ENCODE measurements at regions not wholly inside any gene's neighbourhood (a gene's known extent, or its start where the extent isn't known, plus 50 kb on each side); places are given as distances from the start of the nearest gene placed in this dataset.

GRCh38 chr7:106597014-106597413, 63.9 kb downstream of the CCDC71L start:
- Histone ChIP-seq H3K4me3 (ENCODE audit: low read depth, low read length, poor library complexity, severe bottlenecking) (no peak overlapping the region), H3K4me1 (ENCODE audit: insufficient read depth, low read length, poor library complexity, severe bottlenecking) (no peaks in the 10 kb centered on the region), H3K9me3 (ENCODE audit: low read depth, low read length, poor library complexity, severe bottlenecking) (no peaks in the 10 kb centered on the region), H3K27ac (ENCODE audit: low read depth, low read length, poor library complexity, severe bottlenecking) (no peak overlapping the region), H3K27me3 (replicated peaks; ENCODE audit: insufficient read depth, low read depth, low read length, poor library complexity) (no peaks in the 10 kb centered on the region), H3K36me3 (ENCODE audit: insufficient read depth, low read length, poor library complexity, severe bottlenecking) (no peaks in the 10 kb centered on the region)
- no peak for DNase-seq (ENCODE audit: low spot score)
- TF ChIP-seq CTCF (conservative IDR thresholded peaks at IDR 0.05; ENCODE audit: low read depth, low read length): no peak
- TF ChIP-seq EZH2 (IDR thresholded peaks at IDR 0.05; ENCODE audit: borderline replicate concordance, low read depth, low read length, poor library complexity, severe bottlenecking): no peak
- BruUV-seq (replicated peaks): no TSS peak
- ChIA-PET CTCF (no interaction called here), POLR2A (ENCODE audit: low non-redundant PET) (no interaction called here)
- intact Hi-C loops (cut with micrococcal nuclease; ENCODE audit: unreplicated experiment): no loop called here

- intact Hi-C loops (cut with micrococcal nuclease; ENCODE audit: unreplicated experiment): no loop called here
- no peaks in the 10 kb centered on the region for H3K9me3 ChIP-seq (ENCODE audit: low read depth, low read length, poor library complexity, severe bottlenecking)
- no peak overlapping the region for H3K4me3 ChIP-seq (ENCODE audit: low read depth, low read length, poor library complexity, severe bottlenecking)
- no peak for DNase-seq (ENCODE audit: low spot score)
- H3K27ac ChIP-seq (ENCODE audit: low read depth, low read length, poor library complexity, severe bottlenecking): no peak overlapping the region
- no TSS peak for BruUV-seq (replicated peaks)
- ChIA-PET POLR2A (ENCODE audit: low non-redundant PET) (no interaction called here), CTCF (no interaction called here)
- TF ChIP-seq EZH2 (IDR thresholded peaks at IDR 0.05; ENCODE audit: borderline replicate concordance, low read depth, low read length, poor library complexity, severe bottlenecking) (no peak), CTCF (conservative IDR thresholded peaks at IDR 0.05; ENCODE audit: low read depth, low read length) (no peak)
- no peaks in the 10 kb centered on the region for H3K4me1 ChIP-seq (ENCODE audit: insufficient read depth, low read length, poor library complexity, severe bottlenecking)
- H3K36me3 ChIP-seq (ENCODE audit: insufficient read depth, low read length, poor library complexity, severe bottlenecking): no peaks in the 10 kb centered on the region
- H3K27me3 ChIP-seq (replicated peaks; ENCODE audit: insufficient read depth, low read depth, low read length, poor library complexity): no peaks in the 10 kb centered on the region
Observed at GRCh38 chr7:106595922-106596321, 65.0 kb downstream of the CCDC71L start.

GRCh38 chr7:106593028-106593417, 67.9 kb downstream of the CCDC71L start:
- POLR2A ChIA-PET (ENCODE audit: low non-redundant PET): no interaction called here
- no peak for DNase-seq (ENCODE audit: low spot score)
- no peaks in the 10 kb centered on the region for H3K4me1 ChIP-seq (ENCODE audit: insufficient read depth, low read length, poor library complexity, severe bottlenecking)
- H3K27ac ChIP-seq (ENCODE audit: low read depth, low read length, poor library complexity, severe bottlenecking): no peak overlapping the region
- no peaks in the 10 kb centered on the region for H3K36me3 ChIP-seq (ENCODE audit: insufficient read depth, low read length, poor library complexity, severe bottlenecking)
- H3K9me3 ChIP-seq (ENCODE audit: low read depth, low read length, poor library complexity, severe bottlenecking): no peaks in the 10 kb centered on the region
- CTCF ChIA-PET: no interaction called here
- BruUV-seq (replicated peaks): no TSS peak
- intact Hi-C loops (cut with micrococcal nuclease; ENCODE audit: unreplicated experiment): no loop called here
- no peaks in the 10 kb centered on the region for H3K27me3 ChIP-seq (replicated peaks; ENCODE audit: insufficient read depth, low read depth, low read length, poor library complexity)
- no peak overlapping the region for H3K4me3 ChIP-seq (ENCODE audit: low read depth, low read length, poor library complexity, severe bottlenecking)
- no peak for TF ChIP-seq EZH2 (IDR thresholded peaks at IDR 0.05; ENCODE audit: borderline replicate concordance, low read depth, low read length, poor library complexity, severe bottlenecking)
- no peak for TF ChIP-seq CTCF (conservative IDR thresholded peaks at IDR 0.05; ENCODE audit: low read depth, low read length)

Measured in A673 (cell line).